Nephron progenitor cell (in vitro differentiated cells): ENCODE measurements at regions not wholly inside any gene's neighbourhood (a gene's known extent, or its start where the extent isn't known, plus 50 kb on each side); places are given as distances from the start of the nearest gene placed in this dataset.

ENCODE experiments used
- DNase-seq: peaks from one replicate; pipeline ENCODE4 v3.0.0; 2021
- H3K27ac Mint-ChIP-seq: 2 replicates; pipeline ENCODE4 v1.8.0; 2021; ENCODE audit warnings: mild to moderate bottlenecking, moderate library complexity, mixed read lengths
- H3K27me3 Mint-ChIP-seq: 2 replicates; pipeline ENCODE4 v1.8.0; 2021; ENCODE audit warnings: mild to moderate bottlenecking, low read depth, mixed read lengths; ENCODE audit not compliant: poor library complexity
- H3K36me3 Mint-ChIP-seq: 2 replicates; pipeline ENCODE4 v1.8.0; 2021; ENCODE audit warnings: low read depth, mixed read lengths
- H3K4me1 Mint-ChIP-seq: 2 replicates; pipeline ENCODE4 v1.8.0; 2021; ENCODE audit warnings: mixed read lengths
- H3K4me3 Mint-ChIP-seq: 2 replicates; pipeline ENCODE4 v1.8.0; 2021; ENCODE audit warnings: mild to moderate bottlenecking, moderate library complexity, mixed read lengths
- H3K9me3 Mint-ChIP-seq: 2 replicates; pipeline ENCODE4 v1.8.0; 2021; ENCODE audit warnings: mild to moderate bottlenecking, moderate library complexity, mixed read lengths
- CTCF ChIP-seq: fragments of 200-600 bp; sonication (generic); IDR thresholded peaks from 2 replicates; pipeline ENCODE4 v1.5.0; 2021; ENCODE audit warnings: antibody characterized with exemption

GRCh38 chr2:12440731-12441130 lies 276.0 kb upstream of the TRIB2 start:
- peak; percentile 23 for DNase-seq

GRCh38 chr2:12441750-12442475 lies 274.8 kb upstream of the TRIB2 start:
- H3K9me3 Mint-ChIP-seq: no peaks in the 10 kb centered on the region
- peaks cover 27% of the 10 kb centered on the region for H3K4me1 Mint-ChIP-seq
- no peak overlapping the region for H3K4me3 Mint-ChIP-seq
- peaks cover 3% of the 10 kb centered on the region for H3K27me3 Mint-ChIP-seq
- no peaks in the 10 kb centered on the region for H3K36me3 Mint-ChIP-seq
- no peak for DNase-seq
- H3K27ac Mint-ChIP-seq: no peak overlapping the region
- no peak for TF ChIP-seq CTCF

More at GRCh38 chr2:12440731-12441130, 276.0 kb upstream of the TRIB2 start:
- Mint-ChIP-seq H3K4me3 (no peak overlapping the region), H3K36me3 (no peaks in the 10 kb centered on the region), H3K9me3 (no peaks in the 10 kb centered on the region), H3K27ac (peak overlapping the region; percentile 95), H3K27me3 (peaks cover 3% of the 10 kb centered on the region), H3K4me1 (peaks cover 27% of the 10 kb centered on the region)
- TF ChIP-seq CTCF: no peak

- Mint-ChIP-seq H3K36me3 (no peaks in the 10 kb centered on the region), H3K9me3 (no peaks in the 10 kb centered on the region), H3K27ac (no peak overlapping the region), H3K4me1 (peaks cover 27% of the 10 kb centered on the region), H3K4me3 (no peak overlapping the region), H3K27me3 (peaks cover 3% of the 10 kb centered on the region)
- TF ChIP-seq CTCF: no peak
- no peak for DNase-seq
These were observed 274.3 kb upstream of the TRIB2 start for GRCh38 chr2:12442476-12442847.

- DNase-seq: no peak
- no peak for TF ChIP-seq CTCF
- peaks cover 2% of the 10 kb centered on the region for H3K27me3 Mint-ChIP-seq
- H3K9me3 Mint-ChIP-seq: no peaks in the 10 kb centered on the region
- H3K4me1 Mint-ChIP-seq: no peaks in the 10 kb centered on the region
- no peaks in the 10 kb centered on the region for H3K36me3 Mint-ChIP-seq
- peak overlapping the region; percentile 46 for H3K27ac Mint-ChIP-seq
- H3K4me3 Mint-ChIP-seq: no peak overlapping the region
These were observed 267.8 kb upstream of the TRIB2 start for GRCh38 chr2:12448846-12449505.

- peaks cover 2% of the 10 kb centered on the region for H3K27me3 Mint-ChIP-seq
- H3K4me3 Mint-ChIP-seq: no peak overlapping the region
- no peaks in the 10 kb centered on the region for H3K4me1 Mint-ChIP-seq
- no peak for DNase-seq
- TF ChIP-seq CTCF: no peak
- H3K27ac Mint-ChIP-seq: no peak overlapping the region
- no peaks in the 10 kb centered on the region for H3K36me3 Mint-ChIP-seq
- H3K9me3 Mint-ChIP-seq: no peaks in the 10 kb centered on the region
These were observed 265.0 kb upstream of the TRIB2 start for GRCh38 chr2:12451726-12452125.

GRCh38 chr2:12452185-12452584 lies 264.6 kb upstream of the TRIB2 start:
- no peaks in the 10 kb centered on the region for H3K36me3 Mint-ChIP-seq
- H3K27me3 Mint-ChIP-seq: peaks cover 2% of the 10 kb centered on the region
- no peaks in the 10 kb centered on the region for H3K9me3 Mint-ChIP-seq
- no peak for TF ChIP-seq CTCF
- DNase-seq: no peak
- no peak overlapping the region for H3K4me3 Mint-ChIP-seq
- H3K4me1 Mint-ChIP-seq: peaks cover 3% of the 10 kb centered on the region
- H3K27ac Mint-ChIP-seq: no peak overlapping the region
